ENCODE measurements at regions not wholly inside any gene's neighbourhood (a gene's known extent, or its start where the extent isn't known, plus 50 kb on each side); places are given as distances from the start of the nearest gene placed in this dataset.

- CTCF ChIA-PET (ENCODE audit: low intra/inter-chr PET ratio, low total read pairs), result no interaction called here
- no peak for ATAC-seq
- 21% methylated on average over 2 of the region's 3 CpGs for WGBS (ENCODE audit: low lambda C conversion rate)
Measured at GRCh38 chr5:68449380-68449779, 233.8 kb downstream of the PIK3R1 start.

More at GRCh38 chr5:68449380-68449779, 233.8 kb downstream of the PIK3R1 start:
- Histone ChIP-seq H2AFZ (ENCODE audit: low read length) (no peak overlapping the region), H3K79me2 (ENCODE audit: insufficient read depth, low read length) (no peaks in the 10 kb centered on the region), H3K27me3 (ENCODE audit: control insufficient read depth in 1 of 2, insufficient read depth in 2 of 2, low read length in 2 of 2) (no peaks in the 10 kb centered on the region), H3K9ac (ENCODE audit: insufficient read depth, low read depth, low read length) (no peak overlapping the region), H3K4me3 (replicated peaks in 1 of 3; ENCODE audit: insufficient read depth in 1 of 3, low read depth in 2 of 3, low read length in 3 of 3) (no peak overlapping the region), H3K27ac (ENCODE audit: extremely low read length, insufficient read depth, low read length) (no peak overlapping the region), H3K4me1 (ENCODE audit: insufficient read depth, low read length) (peaks cover 9% of the 10 kb centered on the region), H3K4me2 (ENCODE audit: low read depth, low read length) (no peak overlapping the region), H4K20me1 (ENCODE audit: insufficient read depth, low read length) (no peaks in the 10 kb centered on the region), H3K36me3 (replicated peaks in 1 of 2; ENCODE audit: control insufficient read depth in 1 of 2, insufficient read depth in 2 of 2, low read length in 2 of 2) (no peaks in the 10 kb centered on the region), H3K9me3 (ENCODE audit: low read length) (no peaks in the 10 kb centered on the region)
- FAIRE-seq, result no peak
- intact Hi-C loops (cut with micrococcal nuclease; ENCODE audit: unreplicated experiment) (no loop called here), in situ Hi-C loops (cut with HindIII; ENCODE audit: extremely low pct_ligation_motif_present, low pct_unique_long_range_greater_than_20kb) (no loop called here)
- TF ChIP-seq, protein P1, sequence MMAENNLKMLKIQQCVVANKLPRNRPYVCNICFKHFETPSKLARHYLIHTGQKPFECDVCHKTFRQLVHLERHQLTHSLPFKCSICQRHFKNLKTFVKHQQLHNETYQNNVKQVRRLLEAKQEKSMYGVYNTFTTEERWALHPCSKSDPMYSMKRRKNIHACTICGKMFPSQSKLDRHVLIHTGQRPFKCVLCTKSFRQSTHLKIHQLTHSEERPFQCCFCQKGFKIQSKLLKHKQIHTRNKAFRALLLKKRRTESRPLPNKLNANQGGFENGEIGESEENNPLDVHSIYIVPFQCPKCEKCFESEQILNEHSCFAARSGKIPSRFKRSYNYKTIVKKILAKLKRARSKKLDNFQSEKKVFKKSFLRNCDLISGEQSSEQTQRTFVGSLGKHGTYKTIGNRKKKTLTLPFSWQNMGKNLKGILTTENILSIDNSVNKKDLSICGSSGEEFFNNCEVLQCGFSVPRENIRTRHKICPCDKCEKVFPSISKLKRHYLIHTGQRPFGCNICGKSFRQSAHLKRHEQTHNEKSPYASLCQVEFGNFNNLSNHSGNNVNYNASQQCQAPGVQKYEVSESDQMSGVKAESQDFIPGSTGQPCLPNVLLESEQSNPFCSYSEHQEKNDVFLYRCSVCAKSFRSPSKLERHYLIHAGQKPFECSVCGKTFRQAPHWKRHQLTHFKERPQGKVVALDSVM (CRISPR knock-in tag; IDR thresholded peaks at IDR 0.05), result no peak
- TF ChIP-seq ZNF672 (CRISPR knock-in tag; IDR thresholded peaks at IDR 0.05) (no peak), THAP9 (CRISPR knock-in tag; IDR thresholded peaks at IDR 0.05; ENCODE audit: borderline replicate concordance) (no peak), ZNF282 (IDR thresholded peaks at IDR 0.05; ENCODE audit: partially characterized antibody) (no peak), NR2C2 (CRISPR knock-in tag; IDR thresholded peaks at IDR 0.05; ENCODE audit: borderline replicate concordance) (no peak), ZC3H4 (CRISPR knock-in tag; IDR thresholded peaks at IDR 0.05; ENCODE audit: borderline replicate concordance) (no peak), FOXP1 (IDR thresholded peaks at IDR 0.05) (no peak), FOXP1 (CRISPR knock-in tag; IDR thresholded peaks at IDR 0.05) (no peak), NR1H2 (CRISPR knock-in tag; IDR thresholded peaks at IDR 0.05; ENCODE audit: borderline replicate concordance, low read depth) (no peak), NR2F1 (CRISPR knock-in tag; IDR thresholded peaks at IDR 0.05) (no peak), TCF7 (IDR thresholded peaks at IDR 0.05; ENCODE audit: low read depth) (no peak)
- TF ChIP-seq, protein P2, sequence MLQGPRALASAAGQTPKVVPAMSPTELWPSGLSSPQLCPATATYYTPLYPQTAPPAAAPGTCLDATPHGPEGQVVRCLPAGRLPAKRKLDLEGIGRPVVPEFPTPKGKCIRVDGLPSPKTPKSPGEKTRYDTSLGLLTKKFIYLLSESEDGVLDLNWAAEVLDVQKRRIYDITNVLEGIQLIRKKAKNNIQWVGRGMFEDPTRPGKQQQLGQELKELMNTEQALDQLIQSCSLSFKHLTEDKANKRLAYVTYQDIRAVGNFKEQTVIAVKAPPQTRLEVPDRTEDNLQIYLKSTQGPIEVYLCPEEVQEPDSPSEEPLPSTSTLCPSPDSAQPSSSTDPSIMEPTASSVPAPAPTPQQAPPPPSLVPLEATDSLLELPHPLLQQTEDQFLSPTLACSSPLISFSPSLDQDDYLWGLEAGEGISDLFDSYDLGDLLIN (CRISPR knock-in tag; IDR thresholded peaks at IDR 0.05; ENCODE audit: borderline replicate concordance), result no peak
- POLR2A ChIA-PET, result no interaction called here
- BruUV-seq (replicated peaks), result no TSS peak
- no peak for DNase-seq (ENCODE audit: low spot score)

All from HepG2 (cell line).